Right kidney (tissue), 1 donor: ENCODE measurements at regions not wholly inside any gene's neighbourhood (a gene's known extent, or its start where the extent isn't known, plus 50 kb on each side); places are given as distances from the start of the nearest gene placed in this dataset.
"Not testable (repeated sequence)": the region's sequence is repeated elsewhere in the genome, so short reads cannot be mapped to it uniquely, and the experiment has no call there.

Experiments used
- DNase-seq: peaks from one replicate; pipeline ENCODE4 v3.0.0-alpha.2; 2016

- DNase-seq = no peak
Measured at GRCh38 chr5:68115584-68115983, 100.0 kb upstream of the PIK3R1 start.

- DNase-seq = no peak
Measured at GRCh38 chr5:68114378-68115040, 101.0 kb upstream of the PIK3R1 start.

- no peak for DNase-seq
Measured at GRCh38 chr5:68112658-68113057, 102.9 kb upstream of the PIK3R1 start.

GRCh38 chr5:68110894-68111293 lies 104.7 kb upstream of the PIK3R1 start:
- DNase-seq = no peak

GRCh38 chr5:68110264-68110663 lies 105.3 kb upstream of the PIK3R1 start:
- no peak for DNase-seq

- not testable (repeated sequence) for DNase-seq
Measured at GRCh38 chr5:68104217-68104616, 111.3 kb upstream of the PIK3R1 start.

GRCh38 chr5:68103297-68103696 lies 112.3 kb upstream of the PIK3R1 start:
- not testable (repeated sequence) for DNase-seq

GRCh38 chr5:68099327-68099726 lies 116.2 kb upstream of the PIK3R1 start:
- DNase-seq = no peak

- no peak for DNase-seq
Measured at GRCh38 chr5:68093455-68094159, 121.9 kb upstream of the PIK3R1 start.

- no peak for DNase-seq
Measured at GRCh38 chr5:68088302-68088701, 127.3 kb upstream of the PIK3R1 start.

GRCh38 chr5:68087866-68088265 lies 127.7 kb upstream of the PIK3R1 start:
- DNase-seq = no peak

- DNase-seq = no peak
Measured at GRCh38 chr5:68086857-68087256, 128.7 kb upstream of the PIK3R1 start.

- DNase-seq = no peak
Measured at GRCh38 chr5:68086439-68086838, 129.1 kb upstream of the PIK3R1 start.

GRCh38 chr5:68084396-68084795 lies 131.2 kb upstream of the PIK3R1 start:
- no peak for DNase-seq

- no peak for DNase-seq
Measured at GRCh38 chr5:68080282-68081050, 135.1 kb upstream of the PIK3R1 start.

- DNase-seq = no peak
Measured at GRCh38 chr5:68077349-68077894, 138.1 kb upstream of the PIK3R1 start.

- no peak for DNase-seq
Measured at GRCh38 chr5:68074633-68075032, 140.9 kb upstream of the PIK3R1 start.

- no peak for DNase-seq
Measured at GRCh38 chr5:68074048-68074632, 141.4 kb upstream of the PIK3R1 start.

- no peak for DNase-seq
Measured at GRCh38 chr5:68071736-68072135, 143.8 kb upstream of the PIK3R1 start.

GRCh38 chr5:68071282-68071632 lies 144.3 kb upstream of the PIK3R1 start:
- DNase-seq = no peak

- DNase-seq = no peak
Measured at GRCh38 chr5:68070591-68071281, 144.8 kb upstream of the PIK3R1 start.

- no peak for DNase-seq
Measured at GRCh38 chr5:68067976-68068603, 147.5 kb upstream of the PIK3R1 start.
